HEK293 (cell line): ENCODE measurements at regions not wholly inside any gene's neighbourhood (a gene's known extent, or its start where the extent isn't known, plus 50 kb on each side); places are given as distances from the start of the nearest gene placed in this dataset.
A peak's percentile ranks its signal among the peaks of the same experiment; 100 is the strongest.

Source experiments
- CTCF ChIP-seq: fragments of 450-650 bp; formaldehyde crosslinking; IDR thresholded peaks from 2 replicates; pipeline ENCODE4 v1.5.1; 2016; ENCODE audit warnings: missing biosample characterization, missing genetic modification characterization
- ELK4 ChIP-seq: IDR thresholded peaks from 2 replicates; pipeline ENCODE4 v1.6.1; 2011; ENCODE audit warnings: mild to moderate bottlenecking, low read depth, low read length, borderline replicate concordance
- HIC1 ChIP-seq: fragments of 450-650 bp; formaldehyde crosslinking; IDR thresholded peaks from 2 replicates; pipeline ENCODE4 v1.5.1; 2016; ENCODE audit warnings: missing biosample characterization, missing genetic modification characterization
- IKZF3 ChIP-seq: fragments of 450-650 bp; IDR thresholded peaks from 2 replicates; pipeline ENCODE4 v1.5.0; 2018; ENCODE audit warnings: missing biosample characterization, mild to moderate bottlenecking, missing genetic modification characterization, moderate library complexity
- PRDM1 ChIP-seq: fragments of 450-650 bp; formaldehyde crosslinking; IDR thresholded peaks from 2 replicates; pipeline ENCODE4; 2016; ENCODE audit warnings: missing biosample characterization, missing genetic modification characterization
- ZFHX2 ChIP-seq: fragments of 450-650 bp; formaldehyde crosslinking; conservative IDR thresholded peaks from 2 replicates; pipeline ENCODE4 v1.5.1; 2016; ENCODE audit warnings: missing biosample characterization, missing genetic modification characterization
- ZFP37 ChIP-seq: fragments of 450-650 bp; formaldehyde crosslinking; IDR thresholded peaks from 2 replicates; pipeline ENCODE4 v1.5.1; 2016; ENCODE audit warnings: missing biosample characterization, missing genetic modification characterization
- ZFP41 ChIP-seq: fragments of 450-650 bp; formaldehyde crosslinking; IDR thresholded peaks from 2 replicates; pipeline ENCODE4 v1.5.1; 2016; ENCODE audit warnings: missing biosample characterization, missing genetic modification characterization, borderline replicate concordance
- ZNF140 ChIP-seq: fragments of 450-650 bp; formaldehyde crosslinking; IDR thresholded peaks from 2 replicates; pipeline ENCODE4 v1.5.1; 2016; ENCODE audit warnings: missing biosample characterization, missing genetic modification characterization
- ZNF146 ChIP-seq: fragments of 450-650 bp; formaldehyde crosslinking; IDR thresholded peaks from 2 replicates; pipeline ENCODE4 v1.5.1; 2016; ENCODE audit warnings: missing biosample characterization, missing genetic modification characterization
- ZNF175 ChIP-seq: fragments of 450-650 bp; formaldehyde crosslinking; IDR thresholded peaks from 2 replicates; pipeline ENCODE4 v1.5.1; 2016; ENCODE audit warnings: missing biosample characterization, missing genetic modification characterization
- ZNF211 ChIP-seq: fragments of 450-650 bp; formaldehyde crosslinking; IDR thresholded peaks from 2 replicates; pipeline ENCODE4 v1.5.1; 2016; ENCODE audit warnings: low read depth, missing biosample characterization, missing genetic modification characterization
- ZNF239 ChIP-seq: fragments of 450-650 bp; formaldehyde crosslinking; IDR thresholded peaks from 2 replicates; pipeline ENCODE4 v1.5.1; 2016; ENCODE audit warnings: missing biosample characterization, missing genetic modification characterization
- ZNF518A ChIP-seq: fragments of 450-650 bp; formaldehyde crosslinking; conservative IDR thresholded peaks from 2 replicates; pipeline ENCODE4 v1.5.1; 2016; ENCODE audit warnings: low read depth, missing biosample characterization, missing genetic modification characterization
- ZNF530 ChIP-seq: fragments of 450-650 bp; formaldehyde crosslinking; IDR thresholded peaks from 2 replicates; pipeline ENCODE4 v1.5.1; 2016; ENCODE audit warnings: low read depth, missing biosample characterization, missing genetic modification characterization
- ZNF544 ChIP-seq: fragments of 450-650 bp; formaldehyde crosslinking; IDR thresholded peaks from 2 replicates; pipeline ENCODE4 v1.5.0; 2017; ENCODE audit warnings: missing biosample characterization, missing genetic modification characterization
- ZNF548 ChIP-seq: fragments of 450-650 bp; formaldehyde crosslinking; IDR thresholded peaks from 2 replicates; pipeline ENCODE4 v1.5.1; 2016; ENCODE audit warnings: missing biosample characterization, missing genetic modification characterization
- ZNF561 ChIP-seq: fragments of 450-650 bp; IDR thresholded peaks from 2 replicates; pipeline ENCODE4 v1.5.1; 2018; ENCODE audit warnings: missing biosample characterization, missing genetic modification characterization, borderline replicate concordance
- TF ChIP-seq, protein P1 (sequence below): fragments of 450-650 bp; formaldehyde crosslinking; IDR thresholded peaks from 2 replicates; pipeline ENCODE4 v1.5.1; 2017; ENCODE audit warnings: missing biosample characterization, missing genetic modification characterization
- TF ChIP-seq, protein P2 (sequence below): fragments of 450-650 bp; formaldehyde crosslinking; IDR thresholded peaks from 2 replicates; pipeline ENCODE4 v1.5.1; 2016; ENCODE audit warnings: missing biosample characterization, missing genetic modification characterization

DNA sequence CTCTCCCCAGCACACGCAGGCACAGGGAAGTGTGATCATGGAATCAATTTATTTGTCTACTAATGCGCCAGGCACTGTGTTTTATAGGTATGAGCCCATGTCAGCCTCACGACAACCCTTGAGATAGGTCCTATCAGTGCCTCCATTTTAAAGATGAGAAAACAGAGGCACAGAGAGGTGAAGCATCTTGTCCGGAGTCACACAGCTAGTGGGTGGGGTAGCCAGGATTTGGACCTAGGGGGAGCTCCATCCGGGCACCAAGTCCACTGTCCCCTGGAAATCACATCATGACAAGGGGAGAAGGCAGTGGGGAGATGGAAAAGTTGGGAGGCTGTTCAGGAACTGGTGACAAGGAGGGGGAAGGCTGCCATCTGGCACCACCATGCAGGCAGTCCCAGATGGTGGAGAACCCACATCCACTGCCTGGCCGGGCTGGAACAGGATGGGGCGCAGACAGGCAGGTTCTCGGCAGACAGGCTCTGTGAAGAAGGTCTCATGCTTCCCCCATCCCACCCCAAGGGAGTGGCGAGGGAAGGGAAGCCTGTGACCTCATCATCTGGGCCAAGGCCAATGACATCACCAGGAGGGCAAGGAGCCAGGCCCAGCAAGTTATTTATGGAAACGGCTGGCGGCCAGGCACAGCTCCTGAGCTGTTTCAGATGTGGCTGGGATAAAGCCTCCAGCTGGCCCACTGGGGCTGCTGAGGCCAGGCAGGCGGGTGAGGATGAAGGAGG, 126.0 kb upstream of the SDK2 start (continued):
- TF ChIP-seq ELK4 (no peak), ZNF140 (tag by site-specific recombination) (no peak), ZNF518A (no peak; the same call in 1 of the 2 replicates), HIC1 (tag by site-specific recombination) (peak; percentile 93), CTCF (no peak), ZNF146 (no peak), ZFHX2 (tag by site-specific recombination) (peak; percentile 35), ZNF211 (tag by site-specific recombination) (no peak), ZNF544 (no peak), ZNF239 (tag by site-specific recombination) (no peak), ZNF530 (tag by site-specific recombination) (no peak), ZNF561 (peak; percentile 70; the same call in 1 of the 2 replicates), IKZF3 (tag by site-specific recombination) (peak; percentile 97), ZNF548 (no peak), ZFP41 (tag by site-specific recombination) (no peak), ZNF175 (tag by site-specific recombination) (no peak), PRDM1 (tag by site-specific recombination) (no peak), ZFP37 (no peak)
- TF ChIP-seq, protein P1, sequence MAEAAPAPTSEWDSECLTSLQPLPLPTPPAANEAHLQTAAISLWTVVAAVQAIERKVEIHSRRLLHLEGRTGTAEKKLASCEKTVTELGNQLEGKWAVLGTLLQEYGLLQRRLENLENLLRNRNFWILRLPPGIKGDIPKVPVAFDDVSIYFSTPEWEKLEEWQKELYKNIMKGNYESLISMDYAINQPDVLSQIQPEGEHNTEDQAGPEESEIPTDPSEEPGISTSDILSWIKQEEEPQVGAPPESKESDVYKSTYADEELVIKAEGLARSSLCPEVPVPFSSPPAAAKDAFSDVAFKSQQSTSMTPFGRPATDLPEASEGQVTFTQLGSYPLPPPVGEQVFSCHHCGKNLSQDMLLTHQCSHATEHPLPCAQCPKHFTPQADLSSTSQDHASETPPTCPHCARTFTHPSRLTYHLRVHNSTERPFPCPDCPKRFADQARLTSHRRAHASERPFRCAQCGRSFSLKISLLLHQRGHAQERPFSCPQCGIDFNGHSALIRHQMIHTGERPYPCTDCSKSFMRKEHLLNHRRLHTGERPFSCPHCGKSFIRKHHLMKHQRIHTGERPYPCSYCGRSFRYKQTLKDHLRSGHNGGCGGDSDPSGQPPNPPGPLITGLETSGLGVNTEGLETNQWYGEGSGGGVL (tag by site-specific recombination): peak; percentile 92
- TF ChIP-seq, protein P2, sequence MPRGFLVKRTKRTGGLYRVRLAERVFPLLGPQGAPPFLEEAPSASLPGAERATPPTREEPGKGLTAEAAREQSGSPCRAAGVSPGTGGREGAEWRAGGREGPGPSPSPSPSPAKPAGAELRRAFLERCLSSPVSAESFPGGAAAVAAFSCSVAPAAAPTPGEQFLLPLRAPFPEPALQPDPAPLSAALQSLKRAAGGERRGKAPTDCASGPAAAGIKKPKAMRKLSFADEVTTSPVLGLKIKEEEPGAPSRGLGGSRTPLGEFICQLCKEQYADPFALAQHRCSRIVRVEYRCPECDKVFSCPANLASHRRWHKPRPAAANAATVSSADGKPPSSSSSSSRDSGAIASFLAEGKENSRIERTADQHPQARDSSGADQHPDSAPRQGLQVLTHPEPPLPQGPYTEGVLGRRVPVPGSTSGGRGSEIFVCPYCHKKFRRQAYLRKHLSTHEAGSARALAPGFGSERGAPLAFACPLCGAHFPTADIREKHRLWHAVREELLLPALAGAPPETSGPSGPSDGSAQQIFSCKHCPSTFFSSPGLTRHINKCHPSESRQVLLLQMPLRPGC (tag by site-specific recombination): no peak
